ENCODE measurements at regions not wholly inside any gene's neighbourhood (a gene's known extent, or its start where the extent isn't known, plus 50 kb on each side); places are given as distances from the start of the nearest gene placed in this dataset.

GRCh38 chr1:80251171-80251570 is 1244.6 kb upstream of the ADGRL4 start:
- Histone ChIP-seq H2AK5ac (ENCODE audit: low read depth, low read length) (no peak overlapping the region), H3K23ac (ENCODE audit: insufficient read length) (no peak overlapping the region), H3K79me1 (ENCODE audit: low read depth, low read length) (no peaks in the 10 kb centered on the region), H3K4me3 (ENCODE audit: extremely low read depth in 1 of 4, insufficient read depth in 2 of 4, low read depth in 3 of 4, low read length in 4 of 4) (no peak overlapping the region), H3K9ac (replicated peaks in 1 of 4; ENCODE audit: extremely low read depth in 1 of 4, low read depth in 3 of 4, low read length in 3 of 4) (no peak overlapping the region), H3K56ac (replicated peaks; ENCODE audit: insufficient read length, low read depth, low read length) (no peak overlapping the region), H4K91ac (replicated peaks; ENCODE audit: insufficient read length, low read length) (no peak overlapping the region), H3K14ac (ENCODE audit: insufficient read length) (no peak overlapping the region), H3K9me3 (ENCODE audit: insufficient read depth in 2 of 2, low read depth in 1 of 2, low read length in 1 of 2) (peaks cover 0 to 6% of the 10 kb centered on the region in 2 experiments; a peak in 2 of 4 replicates), H3K4me1 (replicated peaks in 1 of 4; ENCODE audit: control insufficient read depth in 3 of 4, insufficient read depth in 4 of 4, low read length in 3 of 4) (no peaks in the 10 kb centered on the region), H2BK15ac (ENCODE audit: low read length) (no peak overlapping the region), H3K36me3 (ENCODE audit: control insufficient read depth in 2 of 4, insufficient read depth in 4 of 4, low read length in 3 of 4) (no peaks in the 10 kb centered on the region), H2BK12ac (ENCODE audit: low read depth, low read length) (no peak overlapping the region), H3K18ac (ENCODE audit: extremely low read depth, low read length) (no peak overlapping the region), H3K27ac (ENCODE audit: low read depth, low read length) (no peak overlapping the region), H3K4ac (replicated peaks; ENCODE audit: insufficient read length, low read depth, low read length) (no peak overlapping the region), H3K23me2 (ENCODE audit: low read depth, low read length) (no peaks in the 10 kb centered on the region), H3K4me2 (ENCODE audit: insufficient read depth in 1 of 2, low read depth in 2 of 2, low read length in 2 of 2) (no peak overlapping the region), H4K5ac (ENCODE audit: insufficient read length, low read depth, low read length) (no peak overlapping the region), H4K20me1 (replicated peaks in 1 of 2; ENCODE audit: control insufficient read depth in 1 of 2, insufficient read depth in 2 of 2, low read length in 2 of 2) (no peaks in the 10 kb centered on the region), H2BK5ac (ENCODE audit: low read depth, low read length) (no peak overlapping the region), H3K27me3 (replicated peaks in 1 of 4; ENCODE audit: control insufficient read depth in 3 of 4, extremely low read depth in 1 of 4, insufficient read depth in 3 of 4, low read length in 3 of 4) (no peaks in the 10 kb centered on the region), H2AFZ (ENCODE audit: low read length) (no peak overlapping the region), H2BK120ac (replicated peaks; ENCODE audit: low read depth, low read length) (no peak overlapping the region), H2BK20ac (ENCODE audit: low read length) (no peak overlapping the region), H3K79me2 (ENCODE audit: control insufficient read depth in 1 of 2, insufficient read depth in 2 of 2, low read length in 2 of 2) (no peaks in the 10 kb centered on the region), H4K8ac (ENCODE audit: extremely low read depth, insufficient read depth, low read length) (no peak overlapping the region)
- ChIA-PET CTCF (ENCODE audit: partially characterized antibody) (interaction anchor here (1.1 kb wide), 1 partner anchor 1628 kb away, joined by 4 read pairs; no protein-coding TSS in a partner anchor), POLR2A (ENCODE audit: partially characterized antibody) (no interaction called here)
- no peak for FAIRE-seq
- TF ChIP-seq RNF2 (IDR thresholded peaks at IDR 0.05; ENCODE audit: borderline replicate concordance, low read depth, low read length, missing control alignments, poor library complexity, severe bottlenecking) (no peak), CREB1 (IDR thresholded peaks at IDR 0.05) (no peak), HDAC2 (IDR thresholded peaks at IDR 0.05; ENCODE audit: borderline replicate concordance in 1 of 2, low read depth in 2 of 2, low read length in 2 of 2) (no peak), USF2 (IDR thresholded peaks at IDR 0.05; ENCODE audit: low read length) (no peak), BACH1 (IDR thresholded peaks at IDR 0.05; ENCODE audit: low read length) (no peak), SP1 (IDR thresholded peaks at IDR 0.05; ENCODE audit: low read depth, low read length) (no peak), SP4 (IDR thresholded peaks at IDR 0.05; ENCODE audit: low read length) (no peak), CBX5 (IDR thresholded peaks at IDR 0.05; ENCODE audit: low read depth, low read length) (no peak), ASH2L (IDR thresholded peaks at IDR 0.05; ENCODE audit: low read length) (no peak), SIN3A (conservative IDR thresholded peaks at IDR 0.05 in 1 of 2, IDR thresholded peaks at IDR 0.05 in 1 of 2; ENCODE audit: low read depth in 1 of 2, low read length in 2 of 2) (no peak), EP300 (IDR thresholded peaks at IDR 0.05; ENCODE audit: borderline replicate concordance in 1 of 2, low read depth in 2 of 2, low read length in 2 of 2) (no peak), JUN (IDR thresholded peaks at IDR 0.05; ENCODE audit: low read depth, low read length) (no peak), RFX5 (IDR thresholded peaks at IDR 0.05; ENCODE audit: borderline replicate concordance, low read depth, low read length) (no peak), CTBP2 (IDR thresholded peaks at IDR 0.05; ENCODE audit: borderline replicate concordance, insufficient read depth, insufficient read length, low read length) (no peak)
- DNase-seq (ENCODE audit: low read depth in 1 of 2, low spot score in 2 of 2) = no peak

Measured in H1 (cell line).